Gastrocnemius medialis (tissue), 4 donors: ENCODE measurements at regions not wholly inside any gene's neighbourhood (a gene's known extent, or its start where the extent isn't known, plus 50 kb on each side); places are given as distances from the start of the nearest gene placed in this dataset.

Source experiments
- POLR2A ChIP-seq, 2 donors: fragments of 450-650 bp; IDR thresholded peaks; one replicate each; pipeline ENCODE4 v1.6.1; 2017; ENCODE audit warnings: antibody characterized with exemption in 2 of 2, mild to moderate bottlenecking in 2 of 2, moderate library complexity in 2 of 2
- TF ChIP-seq, protein P1 (sequence below), 5 experiments: fragments of 450-650 bp in 3 of 5; fragments of 200-600 bp in 2 of 5; sonication (generic) in 2 of 5; IDR thresholded peaks in 4 of 5; conservative IDR thresholded peaks in 1 of 5; 1 replicate in 4 of 5; 2 replicates in 1 of 5; pipeline ENCODE4 v1.5.1; 2016 to 2019; ENCODE audit warnings: antibody characterized with exemption in 5 of 5, mild to moderate bottlenecking in 3 of 5, moderate library complexity in 3 of 5

DNA sequence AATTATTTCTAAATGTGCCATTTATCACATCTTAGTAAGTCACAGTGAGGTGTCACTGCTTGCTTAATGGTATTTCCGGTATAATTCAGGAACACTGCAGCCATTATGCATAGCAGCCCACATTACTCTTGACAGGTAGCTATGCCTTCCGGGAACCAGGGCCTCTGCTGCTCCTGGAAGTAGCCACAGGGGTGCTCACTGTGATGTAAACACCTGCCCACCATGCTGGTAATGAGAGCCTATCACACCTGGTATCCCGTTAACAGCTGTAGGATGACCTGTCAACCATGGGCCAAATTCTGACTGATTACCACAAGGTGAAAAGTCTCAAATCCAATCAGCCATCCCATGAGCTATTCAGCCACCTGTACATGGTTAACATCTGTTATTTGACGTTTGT, 647.0 kb upstream of the NXPH2 start:
- TF ChIP-seq, protein P1, sequence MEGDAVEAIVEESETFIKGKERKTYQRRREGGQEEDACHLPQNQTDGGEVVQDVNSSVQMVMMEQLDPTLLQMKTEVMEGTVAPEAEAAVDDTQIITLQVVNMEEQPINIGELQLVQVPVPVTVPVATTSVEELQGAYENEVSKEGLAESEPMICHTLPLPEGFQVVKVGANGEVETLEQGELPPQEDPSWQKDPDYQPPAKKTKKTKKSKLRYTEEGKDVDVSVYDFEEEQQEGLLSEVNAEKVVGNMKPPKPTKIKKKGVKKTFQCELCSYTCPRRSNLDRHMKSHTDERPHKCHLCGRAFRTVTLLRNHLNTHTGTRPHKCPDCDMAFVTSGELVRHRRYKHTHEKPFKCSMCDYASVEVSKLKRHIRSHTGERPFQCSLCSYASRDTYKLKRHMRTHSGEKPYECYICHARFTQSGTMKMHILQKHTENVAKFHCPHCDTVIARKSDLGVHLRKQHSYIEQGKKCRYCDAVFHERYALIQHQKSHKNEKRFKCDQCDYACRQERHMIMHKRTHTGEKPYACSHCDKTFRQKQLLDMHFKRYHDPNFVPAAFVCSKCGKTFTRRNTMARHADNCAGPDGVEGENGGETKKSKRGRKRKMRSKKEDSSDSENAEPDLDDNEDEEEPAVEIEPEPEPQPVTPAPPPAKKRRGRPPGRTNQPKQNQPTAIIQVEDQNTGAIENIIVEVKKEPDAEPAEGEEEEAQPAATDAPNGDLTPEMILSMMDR (IDR thresholded peaks at IDR 0.05 in 4 of 5, conservative IDR thresholded peaks at IDR 0.05 in 1 of 5), result no peak
- TF ChIP-seq POLR2A (IDR thresholded peaks at IDR 0.05), result no peak
